HG02938 (cell line): ENCODE measurements at regions not wholly inside any gene's neighbourhood (a gene's known extent, or its start where the extent isn't known, plus 50 kb on each side); places are given as distances from the start of the nearest gene placed in this dataset.
"Not testable (repeated sequence)": the region's sequence is repeated elsewhere in the genome, so short reads cannot be mapped to it uniquely, and the experiment has no call there.

Experiments used
- ATAC-seq: cut with Tn5 transposase; IDR thresholded peaks from one replicate; pipeline ENCODE4 v1.9.1; 2021; ENCODE audit warnings: mild to moderate bottlenecking, moderate library complexity; ENCODE audit not compliant: unreplicated experiment

DNA sequence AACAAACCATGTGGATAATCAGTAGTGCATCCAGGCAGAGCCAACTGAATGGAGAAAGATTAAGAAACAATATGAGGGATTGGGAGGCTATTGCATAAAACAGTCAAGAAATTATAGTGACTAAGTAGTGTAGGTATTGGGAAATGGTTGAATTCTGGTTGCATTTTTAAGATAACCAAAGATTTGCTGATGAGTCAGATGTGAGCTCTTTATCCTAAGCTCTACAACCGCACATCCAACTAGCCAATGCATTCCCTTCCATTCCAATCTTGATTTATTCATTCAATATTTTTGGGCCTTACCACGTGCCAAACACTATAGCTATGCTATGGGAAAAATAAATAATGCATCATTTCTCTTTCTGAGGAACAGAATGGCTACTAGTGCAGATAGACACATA, 524.5 kb upstream of the RGMB start:
- no peak for ATAC-seq

GRCh38 chr5:98258939-98259338, 514.5 kb upstream of the RGMB start:
- no peak for ATAC-seq

- ATAC-seq, result no peak
Measured at GRCh38 chr5:98259595-98259994, 513.9 kb upstream of the RGMB start.

- ATAC-seq, result no peak
Measured at GRCh38 chr5:98263084-98263483, 510.4 kb upstream of the RGMB start.

GRCh38 chr5:98268162-98268860, 505.2 kb upstream of the RGMB start:
- ATAC-seq, result no peak

DNA sequence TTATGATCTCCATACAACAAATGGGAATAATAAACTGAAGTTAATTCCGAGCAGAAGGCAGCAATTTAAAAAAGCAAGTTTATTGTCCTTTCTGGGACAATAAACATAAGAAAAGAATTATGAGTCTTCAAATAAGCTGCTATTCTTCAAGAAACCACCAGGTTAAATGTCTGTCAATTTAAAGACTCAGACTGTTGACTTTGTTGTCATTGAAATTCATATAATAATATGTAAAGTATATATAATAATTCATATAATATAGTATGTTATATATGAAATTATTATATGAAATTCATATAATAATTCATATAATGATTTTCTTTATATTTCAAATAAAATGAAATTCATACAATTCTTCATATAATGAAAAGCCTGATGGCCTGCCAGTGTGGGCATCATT, 497.5 kb upstream of the RGMB start:
- no peak for ATAC-seq

GRCh38 chr5:98282521-98282920, 490.9 kb upstream of the RGMB start:
- no peak for ATAC-seq

GRCh38 chr5:98292496-98292895, 481.0 kb upstream of the RGMB start:
- no peak for ATAC-seq

GRCh38 chr5:98296426-98296825, 477.0 kb upstream of the RGMB start:
- no peak for ATAC-seq

DNA sequence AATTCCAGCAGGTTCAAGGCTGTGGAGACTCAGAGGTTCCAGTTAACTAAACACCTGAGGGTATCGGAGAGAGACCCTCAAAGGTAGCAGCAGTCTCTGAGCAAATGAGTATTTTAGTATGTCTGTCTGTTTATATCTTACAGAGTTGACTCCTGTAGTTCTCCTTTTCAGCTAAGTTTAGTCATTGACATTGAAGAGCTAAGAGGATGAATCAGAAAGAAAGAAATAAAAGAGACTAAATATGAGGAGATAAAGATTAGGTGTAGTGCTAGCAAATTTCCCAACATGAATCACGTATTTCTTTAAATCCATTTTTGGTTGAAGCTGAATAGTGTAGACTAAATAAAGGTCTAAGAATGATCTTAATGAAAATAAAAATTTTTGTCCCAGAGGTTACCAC, 474.0 kb upstream of the RGMB start:
- ATAC-seq, result no peak

DNA sequence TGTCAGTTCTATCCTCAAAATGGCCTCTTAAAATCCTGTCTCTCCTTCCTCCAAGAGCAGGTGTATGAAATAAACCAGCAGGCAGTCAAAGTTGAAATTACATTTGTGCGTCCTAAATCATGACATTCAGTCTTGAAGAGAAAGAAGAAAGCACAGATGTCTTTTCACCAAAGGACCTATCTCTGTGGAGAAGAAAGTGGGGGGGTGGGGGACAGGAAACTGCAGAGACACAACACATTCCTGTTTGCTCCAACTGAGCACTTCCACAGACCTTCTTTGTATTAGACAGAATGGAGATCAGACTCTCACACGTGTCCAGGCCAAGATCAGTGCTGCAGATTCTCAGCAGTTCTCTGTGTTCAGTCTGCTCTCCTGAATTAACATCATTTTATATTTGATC, 471.9 kb upstream of the RGMB start:
- ATAC-seq, result no peak

DNA sequence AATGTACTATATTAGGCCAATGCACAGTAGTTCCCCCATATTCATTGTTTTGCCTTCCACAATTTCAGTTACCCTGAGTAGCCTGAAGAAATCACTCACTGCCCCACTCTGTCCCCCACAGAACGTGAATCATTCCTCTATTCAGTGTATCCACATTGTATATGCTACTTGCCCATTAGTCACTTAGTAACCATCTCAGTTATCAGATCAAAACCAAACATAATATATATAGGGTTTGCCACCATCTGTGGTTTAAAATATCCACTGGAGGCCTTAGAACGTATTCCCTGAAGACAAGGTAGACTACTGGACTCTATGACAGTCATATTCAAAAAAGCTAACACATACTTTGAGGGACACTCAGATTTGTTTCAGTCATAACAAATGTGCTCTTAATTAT, 465.7 kb upstream of the RGMB start:
- ATAC-seq, result no peak

DNA sequence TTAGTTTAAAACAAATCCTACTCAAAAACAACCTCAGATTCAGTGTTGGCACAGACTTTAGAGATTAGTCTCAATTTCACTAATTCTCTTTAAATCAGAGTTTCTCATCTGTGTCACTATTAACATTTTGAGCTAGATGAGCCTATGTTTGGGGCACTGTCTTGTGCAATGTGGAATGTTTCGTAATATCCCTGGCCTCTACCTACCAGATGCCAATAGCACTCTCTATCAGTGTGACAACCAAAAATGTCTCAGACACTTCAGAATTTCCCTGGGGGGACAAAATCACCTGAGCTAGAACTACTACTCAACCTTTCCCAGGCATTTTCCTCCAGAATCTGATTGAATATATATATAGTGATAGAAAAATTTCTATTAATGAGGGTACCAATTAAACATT, 465.2 kb upstream of the RGMB start:
- ATAC-seq, result no peak

- no peak for ATAC-seq
Measured at GRCh38 chr5:98308960-98309359, 464.5 kb upstream of the RGMB start.

DNA sequence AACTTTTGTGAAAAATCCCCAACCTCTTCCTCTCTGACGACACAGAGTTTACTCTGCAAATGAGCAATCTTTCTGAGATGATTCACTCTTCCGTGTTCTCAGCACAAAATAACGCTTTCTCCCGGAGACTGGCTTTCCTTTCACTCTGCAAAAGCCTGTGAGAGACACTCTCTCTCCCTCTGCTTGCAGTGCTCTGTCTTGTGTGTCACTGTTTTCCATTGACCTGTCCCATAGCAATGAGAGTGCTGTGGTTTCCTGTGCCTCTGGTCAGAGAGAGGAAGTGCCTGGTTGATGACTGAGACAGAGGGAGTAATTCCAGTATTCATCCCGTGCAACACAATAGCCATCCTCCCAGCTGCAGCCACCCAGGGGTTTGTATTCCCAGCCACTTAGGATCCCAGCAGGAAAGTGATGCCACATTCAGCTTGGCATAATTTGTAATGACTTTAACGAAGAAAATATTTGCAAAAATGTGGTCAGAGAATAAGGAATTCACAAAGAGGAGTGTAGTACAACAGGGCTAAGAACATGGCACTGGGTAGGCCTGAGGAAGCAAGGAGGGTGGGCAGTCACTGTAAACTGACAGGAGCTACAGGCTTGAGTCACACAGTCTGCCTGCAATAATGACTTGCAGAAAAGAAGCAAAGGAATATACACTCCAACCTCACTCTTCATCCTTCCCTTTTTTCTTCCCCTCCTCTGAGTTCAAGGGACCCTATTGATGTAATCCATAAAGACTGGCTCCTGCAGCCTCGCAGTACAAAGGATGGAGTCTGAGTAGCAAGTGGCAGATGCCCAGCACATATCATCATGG, 463.5 kb upstream of the RGMB start:
- ATAC-seq, result peak; percentile 69

DNA sequence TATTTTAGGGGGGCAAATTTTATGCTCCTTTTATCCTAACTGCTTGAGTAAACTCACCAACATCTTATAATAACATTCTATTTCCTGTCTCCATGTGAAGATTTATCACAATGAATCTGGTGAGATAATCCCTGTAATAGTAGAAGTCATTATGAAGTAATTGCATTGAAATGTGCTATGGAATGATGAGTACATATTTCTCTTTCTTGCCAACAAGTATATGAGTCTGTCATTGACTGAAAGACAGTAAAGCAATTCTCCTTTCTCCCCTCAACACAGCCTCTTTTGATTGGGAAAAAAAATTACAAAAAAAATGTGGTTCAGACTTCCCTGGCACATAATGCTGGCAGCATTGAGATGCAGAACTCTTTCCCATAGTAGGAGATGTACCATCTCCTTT, 459.2 kb upstream of the RGMB start:
- ATAC-seq, result no peak

- ATAC-seq, result no peak
Measured at GRCh38 chr5:98318386-98318785, 455.1 kb upstream of the RGMB start.

- ATAC-seq, result no peak
Measured at GRCh38 chr5:98319299-98320011, 454.0 kb upstream of the RGMB start.

- ATAC-seq, result no peak
Measured at GRCh38 chr5:98320343-98320742, 453.1 kb upstream of the RGMB start.

GRCh38 chr5:98321361-98321760, 452.1 kb upstream of the RGMB start:
- ATAC-seq, result no peak

DNA sequence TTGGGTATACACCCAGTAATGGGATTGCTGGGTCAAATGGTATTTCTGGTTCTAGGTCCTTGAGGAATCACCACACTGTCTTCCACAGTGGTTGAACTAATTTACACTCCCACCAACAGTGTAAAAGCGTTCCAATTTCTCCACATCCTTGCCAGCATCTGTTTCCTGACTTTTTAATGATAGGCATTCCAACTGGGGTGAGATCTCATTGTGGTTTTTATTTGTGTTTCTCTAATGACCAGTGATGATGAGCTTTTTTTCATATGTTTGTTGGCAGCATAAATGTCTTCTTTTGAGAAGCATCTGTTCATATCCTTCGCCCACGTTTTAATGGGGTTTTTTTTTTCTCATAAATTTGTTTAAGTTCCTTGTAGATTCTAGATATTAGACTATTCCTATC, 448.3 kb upstream of the RGMB start:
- ATAC-seq, result not testable (repeated sequence)

DNA sequence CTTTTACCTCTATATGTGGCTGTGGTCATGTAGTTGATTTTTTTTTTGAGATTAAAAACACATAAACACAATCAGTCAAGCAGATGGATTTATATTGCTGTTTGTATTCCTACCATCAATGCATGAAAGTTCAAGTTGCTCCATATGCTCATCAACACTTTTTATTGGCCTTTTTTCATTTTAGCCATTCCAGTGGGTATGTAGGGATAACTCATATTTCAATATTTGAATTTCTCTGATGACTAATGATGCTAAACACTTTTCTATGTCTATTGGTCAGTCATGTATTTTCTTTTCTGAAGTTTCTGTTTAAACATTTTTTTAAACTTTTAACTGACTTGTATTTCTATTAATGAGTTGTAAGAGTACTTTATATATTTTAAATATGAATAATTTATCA, 445.4 kb upstream of the RGMB start:
- no peak for ATAC-seq
